SW 1271 (cell line): ENCODE measurements at regions not wholly inside any gene's neighbourhood (a gene's known extent, or its start where the extent isn't known, plus 50 kb on each side); places are given as distances from the start of the nearest gene placed in this dataset.
"Not testable (repeated sequence)": the region's sequence is repeated elsewhere in the genome, so short reads cannot be mapped to it uniquely, and the experiment has no call there.

Source experiments
- DNase-seq, 2 experiments: peaks; one replicate each; lab custom pipeline; 2025; lab: John Stamatoyannopoulos, UW

- no peak for DNase-seq
These were observed 163.9 kb downstream of the SMAD6 start for GRCh38 chr15:66865622-66866611.

GRCh38 chr15:66866656-66867055 is 164.6 kb downstream of the SMAD6 start:
- no peak for DNase-seq

- DNase-seq = no peak
These were observed 166.9 kb downstream of the SMAD6 start for GRCh38 chr15:66868918-66869317.

GRCh38 chr15:66870880-66871388 is 168.9 kb downstream of the SMAD6 start:
- DNase-seq = no peak

GRCh38 chr15:66872405-66872804 is 170.4 kb downstream of the SMAD6 start:
- DNase-seq = no peak

- DNase-seq = not testable (repeated sequence)
These were observed 171.3 kb downstream of the SMAD6 start for GRCh38 chr15:66873331-66873730.

- DNase-seq = no peak
These were observed 171.8 kb downstream of the SMAD6 start for GRCh38 chr15:66873856-66874255.

- no peak for DNase-seq
These were observed 173.8 kb downstream of the SMAD6 start for GRCh38 chr15:66875588-66876420.

- no peak for DNase-seq
These were observed 174.3 kb downstream of the SMAD6 start for GRCh38 chr15:66876421-66876730.

- DNase-seq = no peak
These were observed 174.9 kb downstream of the SMAD6 start for GRCh38 chr15:66876731-66877476.

- DNase-seq = no peak
These were observed 175.6 kb downstream of the SMAD6 start for GRCh38 chr15:66877477-66878271.

- DNase-seq = no peak
These were observed 176.7 kb downstream of the SMAD6 start for GRCh38 chr15:66878761-66879160.

- no peak for DNase-seq
These were observed 177.7 kb downstream of the SMAD6 start for GRCh38 chr15:66879531-66880368.

GRCh38 chr15:66880380-66881155 is 178.5 kb downstream of the SMAD6 start:
- DNase-seq = no peak

- no peak for DNase-seq
These were observed 179.3 kb downstream of the SMAD6 start for GRCh38 chr15:66881173-66881905.

- peak; percentile 61 to 63 for DNase-seq
These were observed 180.4 kb downstream of the SMAD6 start for GRCh38 chr15:66882251-66883020.

- peak; percentile 100 for DNase-seq
These were observed 181.4 kb downstream of the SMAD6 start for GRCh38 chr15:66883284-66883911.
